Smooth muscle cell (in vitro differentiated cells): ENCODE measurements at regions not wholly inside any gene's neighbourhood (a gene's known extent, or its start where the extent isn't known, plus 50 kb on each side); places are given as distances from the start of the nearest gene placed in this dataset. TPM values are rescaled to one million over a fixed set of nuclear protein-coding genes. Genes with fewer than 3 reads are reported as not detected.
"Not testable (repeated sequence)": the region's sequence is repeated elsewhere in the genome, so short reads cannot be mapped to it uniquely, and the experiment has no call there.

Experiments
- DNase-seq: peaks from one replicate; lab custom pipeline; 2025; ENCODE audit not compliant: unreplicated experiment; lab: John Stamatoyannopoulos, UW
- H2AFZ ChIP-seq: fragments of 200-600 bp; sonication (generic); 2 replicates; pipeline ENCODE4 v1.6.0; 2016; ENCODE audit warnings: antibody characterized with exemption, low read depth, mild to moderate bottlenecking
- H3F3A ChIP-seq: fragments of 200-600 bp; sonication (generic); 2 replicates; pipeline ENCODE4 v1.6.0; 2017; ENCODE audit warnings: antibody characterized with exemption, low read depth
- H3K27ac ChIP-seq: fragments of 200-600 bp; sonication (generic); 2 replicates; pipeline ENCODE4 v1.5.1; 2016; ENCODE audit warnings: low read depth, mild to moderate bottlenecking
- H3K27me3 ChIP-seq: fragments of 200-600 bp; sonication (generic); 2 replicates; pipeline ENCODE4 v1.6.1; 2016; ENCODE audit warnings: low read depth, mild to moderate bottlenecking
- H3K36me3 ChIP-seq: fragments of 200-600 bp; sonication (generic); 2 replicates; pipeline ENCODE4 v1.5.1; 2016; ENCODE audit warnings: low read depth
- H3K4me1 ChIP-seq: fragments of 200-600 bp; sonication (generic); 2 replicates; pipeline ENCODE4 v1.5.1; 2016; ENCODE audit warnings: low read depth
- H3K4me2 ChIP-seq: fragments of 200-600 bp; sonication (generic); 2 replicates; pipeline ENCODE4 v1.6.0; 2016; ENCODE audit warnings: mild to moderate bottlenecking
- H3K4me3 ChIP-seq: fragments of 200-600 bp; sonication (generic); 2 replicates; pipeline ENCODE4 v1.5.1; 2016; ENCODE audit warnings: mild to moderate bottlenecking
- H3K79me2 ChIP-seq: fragments of 200-600 bp; sonication (generic); 2 replicates; pipeline ENCODE4 v1.6.0; 2016; ENCODE audit warnings: low read depth, mild to moderate bottlenecking
- H3K9ac ChIP-seq: fragments of 200-600 bp; sonication (generic); 2 replicates; pipeline ENCODE4 v1.6.0; 2016; ENCODE audit warnings: low read depth
- H3K9me3 ChIP-seq: fragments of 200-600 bp; sonication (generic); replicated peaks from 2 replicates; pipeline ENCODE4 v1.5.1; 2016; ENCODE audit warnings: low read depth
- H4K20me1 ChIP-seq: fragments of 200-600 bp; sonication (generic); 2 replicates; pipeline ENCODE4 v1.6.0; 2016; ENCODE audit warnings: low read depth
- WGBS: methylation state at CpG from one replicate; pipeline ENCODE4 v1.1.7; 2016; ENCODE audit warnings: low lambda C conversion rate; 5-methylcytosine and 5-hydroxymethylcytosine counted together
- small RNA-seq: library from RNA; depleted of rRNA; stranded (forward); fragments of <200 nt; gene quantifications from one replicate; pipeline ENCODE3, GENCODE V24; 2014
- TF ChIP-seq, protein P1 (sequence below): fragments of 200-600 bp; sonication (generic); IDR thresholded peaks from 2 replicates; pipeline ENCODE4 v1.5.1; 2017; ENCODE audit warnings: borderline replicate concordance, mild to moderate bottlenecking, antibody characterized with exemption; ENCODE audit not compliant: insufficient read depth, poor library complexity, severe bottlenecking

GRCh38 chr20:53646550-53646949 is 52.9 kb upstream of the ZNF217 start:
- H3K27ac ChIP-seq: no peak overlapping the region
- 98% methylated on average over 3 of the region's 3 CpGs for whole genome bisulfite sequencing
- no peak overlapping the region for H2AFZ ChIP-seq
- H4K20me1 ChIP-seq: no peaks in the 10 kb centered on the region
- no peak overlapping the region for H3K4me2 ChIP-seq
- no peaks in the 10 kb centered on the region for H3K27me3 ChIP-seq
- H3K4me3 ChIP-seq: no peak overlapping the region
- H3K36me3 ChIP-seq: no peaks in the 10 kb centered on the region
- no peaks in the 10 kb centered on the region for H3K79me2 ChIP-seq
- H3K4me1 ChIP-seq: peaks cover 4% of the 10 kb centered on the region
- H3K9ac ChIP-seq: no peak overlapping the region
- H3F3A ChIP-seq: no peaks in the 10 kb centered on the region
- TF ChIP-seq, protein P1, sequence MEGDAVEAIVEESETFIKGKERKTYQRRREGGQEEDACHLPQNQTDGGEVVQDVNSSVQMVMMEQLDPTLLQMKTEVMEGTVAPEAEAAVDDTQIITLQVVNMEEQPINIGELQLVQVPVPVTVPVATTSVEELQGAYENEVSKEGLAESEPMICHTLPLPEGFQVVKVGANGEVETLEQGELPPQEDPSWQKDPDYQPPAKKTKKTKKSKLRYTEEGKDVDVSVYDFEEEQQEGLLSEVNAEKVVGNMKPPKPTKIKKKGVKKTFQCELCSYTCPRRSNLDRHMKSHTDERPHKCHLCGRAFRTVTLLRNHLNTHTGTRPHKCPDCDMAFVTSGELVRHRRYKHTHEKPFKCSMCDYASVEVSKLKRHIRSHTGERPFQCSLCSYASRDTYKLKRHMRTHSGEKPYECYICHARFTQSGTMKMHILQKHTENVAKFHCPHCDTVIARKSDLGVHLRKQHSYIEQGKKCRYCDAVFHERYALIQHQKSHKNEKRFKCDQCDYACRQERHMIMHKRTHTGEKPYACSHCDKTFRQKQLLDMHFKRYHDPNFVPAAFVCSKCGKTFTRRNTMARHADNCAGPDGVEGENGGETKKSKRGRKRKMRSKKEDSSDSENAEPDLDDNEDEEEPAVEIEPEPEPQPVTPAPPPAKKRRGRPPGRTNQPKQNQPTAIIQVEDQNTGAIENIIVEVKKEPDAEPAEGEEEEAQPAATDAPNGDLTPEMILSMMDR: no peak
- DNase-seq: no peak
- H3K9me3 ChIP-seq: no peaks in the 10 kb centered on the region

- Histone ChIP-seq H2AFZ (no peak overlapping the region), H3K4me3 (no peak overlapping the region), H3K9ac (no peak overlapping the region), H3K27ac (no peak overlapping the region), H3F3A (no peaks in the 10 kb centered on the region), H3K79me2 (no peaks in the 10 kb centered on the region), H3K9me3 (no peaks in the 10 kb centered on the region), H3K4me2 (no peak overlapping the region), H3K27me3 (no peaks in the 10 kb centered on the region), H4K20me1 (no peaks in the 10 kb centered on the region), H3K36me3 (no peaks in the 10 kb centered on the region), H3K4me1 (peaks cover 4% of the 10 kb centered on the region)
- WGBS: 89% methylated on average over 2 of the region's 2 CpGs
- no peak for DNase-seq
- TF ChIP-seq, protein P1: no peak
These were observed 51.9 kb upstream of the ZNF217 start for GRCh38 chr20:53645582-53645897.

- 97% methylated on average over 8 of the region's 8 CpGs for WGBS
These were observed 50.5 kb upstream of the ZNF217 start for GRCh38 chr20:53644108-53644507.

More at GRCh38 chr20:53644108-53644507, 50.5 kb upstream of the ZNF217 start:
- not testable (repeated sequence) for H3K4me1 ChIP-seq, H3K27ac ChIP-seq, H4K20me1 ChIP-seq, H3K79me2 ChIP-seq, DNase-seq, H3K4me3 ChIP-seq, H3K9ac ChIP-seq, H3K9me3 ChIP-seq, H2AFZ ChIP-seq, H3F3A ChIP-seq, H3K36me3 ChIP-seq, H3K27me3 ChIP-seq, H3K4me2 ChIP-seq

Small RNA genes in the stretch of these regions (small RNA-seq; reads per million reads assigned to genes)
- not detected for gene RNU7-14P
